ENCODE measurements at regions not wholly inside any gene's neighbourhood (a gene's known extent, or its start where the extent isn't known, plus 50 kb on each side); places are given as distances from the start of the nearest gene placed in this dataset.

- Histone ChIP-seq H2AFZ (no peak overlapping the region), H3K4me2 (ENCODE audit: low read length) (no peak overlapping the region), H3K27ac (no peak overlapping the region), H3K4me3 (ENCODE audit: low read depth, low read length) (no peak overlapping the region), H3K9ac (no peak overlapping the region), H3K79me2 (no peaks in the 10 kb centered on the region), H3K4me1 (peaks cover 19% of the 10 kb centered on the region), H3K36me3 (ENCODE audit: control insufficient read depth, insufficient read depth, low read length) (no peaks in the 10 kb centered on the region), H3K9me3 (ENCODE audit: control insufficient read depth, low read length) (no peaks in the 10 kb centered on the region), H3K27me3 (ENCODE audit: control insufficient read depth, insufficient read depth, low read length) (no peaks in the 10 kb centered on the region)
- no peak for TF ChIP-seq CTCF (IDR thresholded peaks at IDR 0.05)
Measured at GRCh38 chr11:13140028-13140870, 131.1 kb downstream of the RASSF10 start.

- no peak overlapping the region for H3K4me2 ChIP-seq (ENCODE audit: low read length)
Measured at GRCh38 chr11:13140873-13141655, 131.9 kb downstream of the RASSF10 start.

GRCh38 chr11:13141731-13142709, 132.9 kb downstream of the RASSF10 start:
- no peak for TF ChIP-seq CTCF (IDR thresholded peaks at IDR 0.05)
- H3K27ac ChIP-seq: no peak overlapping the region

More at GRCh38 chr11:13140873-13141655, 131.9 kb downstream of the RASSF10 start:
- no peak overlapping the region for H3K27ac ChIP-seq
- H3K9ac ChIP-seq: no peak overlapping the region
- no peak overlapping the region for H2AFZ ChIP-seq
- no peaks in the 10 kb centered on the region for H3K27me3 ChIP-seq (ENCODE audit: control insufficient read depth, insufficient read depth, low read length)
- no peaks in the 10 kb centered on the region for H3K79me2 ChIP-seq
- no peaks in the 10 kb centered on the region for H3K36me3 ChIP-seq (ENCODE audit: control insufficient read depth, insufficient read depth, low read length)
- H3K4me3 ChIP-seq (ENCODE audit: low read depth, low read length): no peak overlapping the region
- H3K4me1 ChIP-seq: peaks cover 21% of the 10 kb centered on the region
- no peak for TF ChIP-seq CTCF (IDR thresholded peaks at IDR 0.05)
- no peaks in the 10 kb centered on the region for H3K9me3 ChIP-seq (ENCODE audit: control insufficient read depth, low read length)

GRCh38 chr11:13143486-13144297, 133.9 kb upstream of the BMAL1 start:
- Histone ChIP-seq H3K9ac (no peak overlapping the region), H3K27me3 (ENCODE audit: control insufficient read depth, insufficient read depth, low read length) (no peaks in the 10 kb centered on the region), H3K36me3 (ENCODE audit: control insufficient read depth, insufficient read depth, low read length) (no peaks in the 10 kb centered on the region), H3K4me2 (ENCODE audit: low read length) (no peak overlapping the region), H3K79me2 (no peaks in the 10 kb centered on the region), H3K4me1 (peaks cover 23% of the 10 kb centered on the region), H3K27ac (peak overlapping the region; percentile 98), H3K4me3 (ENCODE audit: low read depth, low read length) (no peak overlapping the region), H3K9me3 (ENCODE audit: control insufficient read depth, low read length) (no peaks in the 10 kb centered on the region), H2AFZ (peak overlapping the region; percentile 38)
- TF ChIP-seq CTCF (IDR thresholded peaks at IDR 0.05): no peak

More at GRCh38 chr11:13141731-13142709, 132.9 kb downstream of the RASSF10 start:
- no peaks in the 10 kb centered on the region for H3K27me3 ChIP-seq (ENCODE audit: control insufficient read depth, insufficient read depth, low read length)
- peaks cover 23% of the 10 kb centered on the region for H3K4me1 ChIP-seq
- H3K4me2 ChIP-seq (ENCODE audit: low read length): no peak overlapping the region
- no peak overlapping the region for H3K9ac ChIP-seq
- no peak overlapping the region for H2AFZ ChIP-seq
- H3K9me3 ChIP-seq (ENCODE audit: control insufficient read depth, low read length): no peaks in the 10 kb centered on the region
- no peak overlapping the region for H3K4me3 ChIP-seq (ENCODE audit: low read depth, low read length)
- no peaks in the 10 kb centered on the region for H3K79me2 ChIP-seq
- no peaks in the 10 kb centered on the region for H3K36me3 ChIP-seq (ENCODE audit: control insufficient read depth, insufficient read depth, low read length)

Measured in parathyroid adenoma (tissue), 2 donors.